Astrocyte of the cerebellum (primary cell): ENCODE measurements at regions not wholly inside any gene's neighbourhood (a gene's known extent, or its start where the extent isn't known, plus 50 kb on each side); places are given as distances from the start of the nearest gene placed in this dataset.
A peak's percentile ranks its signal among the peaks of the same experiment; 100 is the strongest.

Experiments
- DNase-seq: peaks from one replicate; pipeline ENCODE4 v3.0.0-alpha.2; 2011; ENCODE audit warnings: low read depth
- H3K4me3 ChIP-seq: 2 replicates; pipeline ENCODE4 v1.5.1; 2011; ENCODE audit warnings: mild to moderate bottlenecking, low read depth, low read length, moderate library complexity
- CTCF ChIP-seq: IDR thresholded peaks from 2 replicates; pipeline ENCODE4 v1.5.1; 2012; ENCODE audit warnings: low read length, low read depth, moderate library complexity, mild to moderate bottlenecking; ENCODE audit errors: missing control alignments
- in situ Hi-C: cut with HindIII; loops from 2 replicates; pipeline ENCODE4 v1.10.0; 2017; ENCODE audit warnings: low sequenced_read_pairs

- no peak overlapping the region for H3K4me3 ChIP-seq
- DNase-seq, result no peak
- TF ChIP-seq CTCF, result no peak
- in situ Hi-C loops, result no loop called here
Observed at GRCh38 chr17:74117087-74117698, 86.3 kb upstream of the RPL38 start.

GRCh38 chr17:74117999-74118421 is 85.5 kb upstream of the RPL38 start:
- H3K4me3 ChIP-seq, result no peak overlapping the region
- no peak for TF ChIP-seq CTCF
- no peak for DNase-seq
- in situ Hi-C loops, result no loop called here

GRCh38 chr17:74118504-74118903 is 85.0 kb upstream of the RPL38 start:
- DNase-seq, result no peak
- no peak overlapping the region for H3K4me3 ChIP-seq
- in situ Hi-C loops, result no loop called here
- TF ChIP-seq CTCF, result peak; percentile 12

- no peak for DNase-seq
- TF ChIP-seq CTCF, result no peak
- in situ Hi-C loops, result no loop called here
- no peak overlapping the region for H3K4me3 ChIP-seq
Observed at GRCh38 chr17:74119049-74119580, 84.4 kb upstream of the RPL38 start.

- no peak overlapping the region for H3K4me3 ChIP-seq
- in situ Hi-C loops, result no loop called here
- no peak for TF ChIP-seq CTCF
- no peak for DNase-seq
Observed at GRCh38 chr17:74119965-74120364, 83.5 kb upstream of the RPL38 start.

GRCh38 chr17:74123350-74123749 is 80.1 kb upstream of the RPL38 start:
- no peak overlapping the region for H3K4me3 ChIP-seq
- DNase-seq, result no peak
- in situ Hi-C loops, result no loop called here
- TF ChIP-seq CTCF, result no peak
